BLaER1 treated with 17β-estradiol and CSF1 and Interleukin-3, amounts not matched to agents 10 nM and 100 nM (cell line): ENCODE measurements at regions not wholly inside any gene's neighbourhood (a gene's known extent, or its start where the extent isn't known, plus 50 kb on each side); places are given as distances from the start of the nearest gene placed in this dataset.

Source experiments
- H3K27ac ChIP-seq, 11 experiments: shearing (Covaris generic); formaldehyde crosslinking; 2 replicates each; pipeline ENCODE4 v1.8.1; 2022
- H3K27me3 ChIP-seq, 11 experiments: shearing (Covaris generic); formaldehyde crosslinking; 2 replicates each; pipeline ENCODE4 v1.8.1; 2022
- H3K36me3 ChIP-seq, 11 experiments: shearing (Covaris generic); formaldehyde crosslinking; 2 replicates each; pipeline ENCODE4 v1.8.1; 2022
- H3K4me1 ChIP-seq, 10 experiments: shearing (Covaris generic); formaldehyde crosslinking; 2 replicates each; pipeline ENCODE4 v1.8.1; 2022
- H3K4me2 ChIP-seq, 11 experiments: shearing (Covaris generic); formaldehyde crosslinking; 2 replicates each; pipeline ENCODE4 v1.8.1; 2022
- H3K4me3 ChIP-seq, 10 experiments: shearing (Covaris generic); formaldehyde crosslinking; 2 replicates each; pipeline ENCODE4 v1.8.1; 2022
- H3K9ac ChIP-seq, 11 experiments: shearing (Covaris generic); formaldehyde crosslinking; 2 replicates each; pipeline ENCODE4 v1.8.1; 2022
- H3K9me3 ChIP-seq, 11 experiments: shearing (Covaris generic); formaldehyde crosslinking; replicated peaks in 1 of 11; 2 replicates each; pipeline ENCODE4 v1.8.1; 2022
- H4K20me1 ChIP-seq, 11 experiments: shearing (Covaris generic); formaldehyde crosslinking; 2 replicates each; pipeline ENCODE4 v1.8.1; 2022
- Cebpa-rat ChIP-seq, 11 experiments: shearing (Covaris generic); IDR thresholded peaks; 2 replicates each; pipeline ENCODE4 v1.8.1; 2022

DNA sequence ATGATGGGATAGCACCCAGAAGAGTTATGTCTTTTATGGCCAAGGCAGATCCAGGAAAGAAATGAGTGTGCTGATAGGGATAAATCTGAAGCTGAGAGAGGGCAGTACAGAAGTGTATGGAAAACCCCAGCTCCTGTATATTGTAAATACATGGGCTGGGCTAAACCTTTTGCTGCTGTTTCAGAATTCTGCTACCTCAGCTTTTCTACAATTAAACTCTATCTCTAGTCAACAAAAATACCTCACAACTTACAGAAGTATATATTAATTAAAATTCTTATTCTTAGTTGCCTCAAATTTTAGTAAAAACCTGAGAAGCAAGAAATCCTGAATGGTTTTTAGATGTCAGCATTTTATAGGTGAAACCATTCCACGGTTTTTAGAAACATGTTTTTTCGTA, 889.5 kb upstream of the NXPH2 start:
- H3K27me3 ChIP-seq = no peaks in the 10 kb centered on the region

DNA sequence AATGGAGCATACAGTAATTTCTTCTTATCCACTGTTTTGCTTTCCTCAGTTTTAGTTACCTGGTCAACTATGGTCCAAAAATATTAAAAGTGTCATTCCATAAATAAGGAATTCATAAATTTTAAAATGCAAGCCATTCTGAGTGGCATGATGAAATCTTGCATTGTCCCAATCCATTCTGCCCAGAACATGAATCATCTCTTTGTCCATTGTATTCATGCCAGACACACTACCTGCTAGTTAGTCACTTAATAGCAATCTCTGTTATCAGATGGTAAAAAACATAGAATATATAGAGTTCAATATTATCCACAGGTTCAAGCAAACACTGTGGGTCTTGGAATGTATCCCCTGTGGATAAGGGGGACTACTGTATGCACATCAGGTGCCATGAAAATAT, 872.2 kb upstream of the NXPH2 start:
- Histone ChIP-seq H3K9me3 (peaks cover 8 to 34% (median 21%) of the 10 kb centered on the region in 11 experiments), H3K27ac (no peak overlapping the region), H3K4me3 (no peak overlapping the region), H3K27me3 (no peaks in the 10 kb centered on the region), H3K4me1 (no peaks in the 10 kb centered on the region), H4K20me1 (no peaks in the 10 kb centered on the region), H3K36me3 (no peaks in the 10 kb centered on the region), H3K4me2 (no peak overlapping the region), H3K9ac (no peak overlapping the region)
- TF ChIP-seq Cebpa-rat (IDR thresholded peaks at IDR 0.05) = no peak

More for the DNA sequence above, 889.5 kb upstream of the NXPH2 start:
- no peak overlapping the region for H3K27ac ChIP-seq
- 0 out of 22 replicates have a peak, but pooled peaks cover 0 to 4% (median 0%) of the 10 kb centered on the region in 11 experiments for H3K9me3 ChIP-seq
- no peaks in the 10 kb centered on the region for H3K36me3 ChIP-seq
- no peak overlapping the region for H3K9ac ChIP-seq
- no peak overlapping the region for H3K4me3 ChIP-seq
- no peaks in the 10 kb centered on the region for H4K20me1 ChIP-seq
- no peak for TF ChIP-seq Cebpa-rat (IDR thresholded peaks at IDR 0.05)
- no peak overlapping the region for H3K4me2 ChIP-seq
- no peaks in the 10 kb centered on the region for H3K4me1 ChIP-seq

DNA sequence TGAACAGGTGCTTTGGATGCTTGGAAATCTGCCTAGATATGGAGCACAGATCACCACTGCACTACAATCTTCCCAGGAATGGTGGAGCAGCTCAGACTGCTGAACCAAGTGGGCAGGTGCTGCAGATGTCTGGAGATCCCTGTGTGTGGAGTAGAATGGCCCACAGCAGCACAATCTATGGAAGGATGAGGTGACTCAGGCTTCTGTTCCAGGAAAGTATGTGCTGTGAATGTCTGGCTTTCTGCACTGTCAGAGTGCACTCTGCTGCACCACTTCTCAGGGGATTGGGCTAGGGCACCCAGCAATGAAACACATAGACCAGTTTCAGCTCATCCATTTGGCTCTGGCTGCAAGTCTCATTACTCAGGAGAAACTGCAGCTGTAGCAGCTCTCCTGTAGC, 865.4 kb upstream of the NXPH2 start:
- H4K20me1 ChIP-seq = no peaks in the 10 kb centered on the region
- H3K27me3 ChIP-seq = no peaks in the 10 kb centered on the region
- H3K4me2 ChIP-seq = no peak overlapping the region
- no peaks in the 10 kb centered on the region for H3K4me1 ChIP-seq
- no peak overlapping the region for H3K4me3 ChIP-seq
- H3K36me3 ChIP-seq = no peaks in the 10 kb centered on the region
- no peak overlapping the region for H3K9ac ChIP-seq
- H3K27ac ChIP-seq = no peak overlapping the region
- no peak for TF ChIP-seq Cebpa-rat (IDR thresholded peaks at IDR 0.05)
- H3K9me3 ChIP-seq = peaks cover 8 to 37% (median 25%) of the 10 kb centered on the region in 11 experiments

DNA sequence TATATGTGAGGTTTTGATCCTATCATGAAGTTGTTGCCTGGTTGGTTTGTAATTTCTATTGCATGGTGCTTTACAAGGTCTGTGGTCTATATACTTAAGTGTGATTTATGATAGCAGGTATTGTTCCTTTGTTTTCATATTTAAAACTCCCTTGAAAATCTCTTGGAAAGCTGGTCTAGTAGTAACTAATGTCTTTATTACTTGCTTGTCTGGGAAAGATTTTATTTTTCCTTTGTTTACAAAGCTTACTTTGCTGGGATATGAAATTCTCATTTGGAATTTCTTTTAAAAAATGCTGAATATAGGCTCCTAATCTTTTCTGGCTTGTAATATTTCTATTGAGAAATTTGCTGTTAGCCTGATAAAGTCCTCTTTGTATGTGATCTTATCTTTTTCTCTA, 862.9 kb upstream of the NXPH2 start:
- Histone ChIP-seq H3K4me2 (no peak overlapping the region), H3K9me3 (peaks cover 3 to 14% (median 9%) of the 10 kb centered on the region in 11 experiments; a peak in 16 of 22 replicates), H3K27ac (no peak overlapping the region), H3K4me1 (no peaks in the 10 kb centered on the region), H3K9ac (no peak overlapping the region), H3K36me3 (no peaks in the 10 kb centered on the region), H3K4me3 (no peak overlapping the region), H4K20me1 (no peaks in the 10 kb centered on the region), H3K27me3 (no peaks in the 10 kb centered on the region)
- no peak for TF ChIP-seq Cebpa-rat (IDR thresholded peaks at IDR 0.05)

DNA sequence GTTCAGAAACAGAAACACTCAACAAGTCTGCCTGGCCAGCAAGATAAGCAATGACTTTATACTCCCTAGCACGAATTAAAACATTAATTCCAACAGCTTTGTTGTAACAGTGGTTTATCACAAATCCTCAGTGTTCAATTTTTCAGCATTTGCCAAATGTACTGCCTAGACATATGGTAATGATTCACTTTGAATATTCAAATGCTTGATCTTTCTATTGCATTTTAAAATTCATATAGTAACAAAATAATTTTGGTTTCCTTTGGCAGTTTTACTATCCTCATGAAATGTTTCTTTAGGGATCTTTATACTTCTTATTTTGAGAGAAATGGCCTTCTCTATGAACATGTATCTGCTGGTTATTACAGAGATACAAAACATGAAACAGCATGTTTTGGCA, 851.8 kb upstream of the NXPH2 start:
- Histone ChIP-seq H3K4me3 (no peak overlapping the region), H4K20me1 (no peaks in the 10 kb centered on the region), H3K4me2 (no peak overlapping the region), H3K36me3 (no peaks in the 10 kb centered on the region), H3K27ac (no peak overlapping the region), H3K4me1 (no peaks in the 10 kb centered on the region), H3K9me3 (no peaks in the 10 kb centered on the region), H3K9ac (no peak overlapping the region), H3K27me3 (no peaks in the 10 kb centered on the region)
- no peak for TF ChIP-seq Cebpa-rat (IDR thresholded peaks at IDR 0.05)

DNA sequence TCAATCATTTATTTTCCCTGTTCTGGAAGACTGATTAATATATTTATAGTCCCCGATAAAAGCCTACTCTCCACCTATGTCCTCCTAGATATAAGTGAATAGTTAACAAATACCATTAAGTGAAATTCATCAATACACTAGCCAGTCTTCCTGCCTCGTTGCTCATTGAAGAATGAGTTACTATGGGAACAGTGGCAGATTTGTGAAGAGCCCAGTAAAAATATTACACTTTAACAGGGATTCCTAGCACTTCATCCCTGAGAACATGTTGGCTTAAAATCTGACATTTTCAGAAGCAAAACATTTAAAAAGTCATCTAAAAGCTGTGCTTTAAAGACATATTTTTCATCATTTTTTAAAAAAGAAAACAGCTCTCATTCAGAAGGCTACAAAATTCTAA, 848.7 kb upstream of the NXPH2 start:
- no peaks in the 10 kb centered on the region for H4K20me1 ChIP-seq

DNA sequence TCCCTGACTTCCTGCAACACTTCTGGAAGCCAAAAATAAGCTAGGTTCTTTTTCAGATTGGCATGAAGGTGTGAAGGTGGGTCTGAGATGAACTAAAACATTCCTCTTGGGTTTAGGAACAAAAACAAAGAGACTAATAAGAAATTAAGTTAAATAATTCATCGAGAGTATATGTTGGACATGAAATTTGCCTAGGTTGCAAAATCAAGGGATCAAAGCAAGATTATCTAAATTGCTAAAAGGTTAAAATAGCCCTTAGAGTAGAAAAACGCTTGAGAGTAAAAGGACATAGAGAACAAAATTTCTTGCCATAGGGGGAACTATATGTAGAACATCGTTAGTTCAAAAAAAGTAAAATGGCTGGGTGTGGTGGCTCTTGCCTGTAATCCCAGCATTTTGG, 845.9 kb upstream of the NXPH2 start:
- Histone ChIP-seq H3K4me2 (no peak overlapping the region), H3K9me3 (peaks cover 0 to 3% (median under 1%) of the 10 kb centered on the region in 11 experiments; a peak in 2 of 22 replicates), H3K27ac (no peak overlapping the region), H3K4me1 (no peaks in the 10 kb centered on the region), H3K9ac (no peak overlapping the region), H3K27me3 (no peaks in the 10 kb centered on the region), H3K4me3 (no peak overlapping the region), H4K20me1 (no peaks in the 10 kb centered on the region), H3K36me3 (no peaks in the 10 kb centered on the region)
- no peak for TF ChIP-seq Cebpa-rat (IDR thresholded peaks at IDR 0.05)

More for the DNA sequence above, 848.7 kb upstream of the NXPH2 start:
- Histone ChIP-seq H3K4me1 (no peaks in the 10 kb centered on the region), H3K27me3 (no peaks in the 10 kb centered on the region), H3K4me3 (no peak overlapping the region), H3K36me3 (no peaks in the 10 kb centered on the region), H3K4me2 (no peak overlapping the region), H3K9ac (no peak overlapping the region), H3K9me3 (no peaks in the 10 kb centered on the region), H3K27ac (no peak overlapping the region)
- no peak for TF ChIP-seq Cebpa-rat (IDR thresholded peaks at IDR 0.05)

DNA sequence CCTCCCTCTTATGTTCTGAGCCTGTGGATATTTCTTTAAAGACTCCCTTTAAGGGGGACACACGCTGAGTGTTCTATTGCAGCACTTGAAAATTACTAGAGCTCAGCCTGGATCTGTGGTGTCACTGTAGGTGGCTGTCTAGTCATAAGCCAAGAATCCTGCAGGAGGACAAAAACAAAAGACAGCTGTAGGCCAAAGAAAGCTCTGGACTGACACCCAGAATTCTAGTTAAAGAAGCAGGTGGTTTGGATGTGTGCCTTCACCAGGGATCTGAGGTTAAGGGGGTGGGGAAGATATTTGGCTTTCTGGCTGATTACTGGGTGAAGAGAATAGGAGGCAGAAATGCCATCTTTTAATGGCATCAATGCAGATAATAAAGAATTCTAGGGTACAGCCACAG, 842.5 kb upstream of the NXPH2 start:
- H3K4me3 ChIP-seq = no peak overlapping the region
- no peak overlapping the region for H3K27ac ChIP-seq
- no peaks in the 10 kb centered on the region for H3K36me3 ChIP-seq
- H3K4me2 ChIP-seq = no peak overlapping the region
- H3K9ac ChIP-seq = no peak overlapping the region
- no peaks in the 10 kb centered on the region for H3K27me3 ChIP-seq
- H3K4me1 ChIP-seq = peaks cover 0 to 11% (median 0%) of the 10 kb centered on the region in 10 experiments; a peak in 4 of 20 replicates
- H4K20me1 ChIP-seq = no peaks in the 10 kb centered on the region
- H3K9me3 ChIP-seq = peaks cover 5 to 30% (median 16%) of the 10 kb centered on the region in 11 experiments; a peak in 18 of 22 replicates
- no peak for TF ChIP-seq Cebpa-rat (IDR thresholded peaks at IDR 0.05)

DNA sequence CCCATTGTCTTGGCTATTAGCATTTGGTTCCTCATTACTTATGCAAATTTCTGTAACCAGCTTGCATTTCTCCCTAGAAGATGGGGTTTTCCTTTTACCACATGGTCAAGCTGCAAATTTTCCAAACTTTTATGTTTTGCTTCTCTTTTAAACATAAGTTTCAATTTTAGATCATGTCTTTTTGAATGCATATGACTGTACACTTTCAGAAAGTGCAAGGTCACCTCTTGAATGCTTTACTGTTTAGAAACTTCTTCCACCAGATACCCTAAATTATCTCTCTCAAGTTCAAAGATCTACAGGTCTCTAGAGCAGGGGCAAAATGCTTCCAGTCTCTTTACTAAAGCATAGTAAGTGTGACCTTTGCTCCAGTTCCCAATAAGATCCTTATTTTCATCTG, 837.6 kb upstream of the NXPH2 start:
- Histone ChIP-seq H3K36me3 (no peaks in the 10 kb centered on the region), H3K4me2 (peak overlapping the region in 2 of 11 experiments; percentile 45 to 57; a peak in 4 of 22 replicates), H3K4me1 (peaks cover 0 to 37% (median 0%) of the 10 kb centered on the region in 10 experiments; a peak in 4 of 20 replicates), H3K27ac (peak overlapping the region in 3 of 11 experiments; percentile 9 to 69 (median 53); a peak in 4 of 22 replicates), H3K9ac (no peak overlapping the region), H3K9me3 (peaks cover 5 to 30% (median 16%) of the 10 kb centered on the region in 11 experiments; a peak in 18 of 22 replicates), H3K27me3 (no peaks in the 10 kb centered on the region), H4K20me1 (no peaks in the 10 kb centered on the region), H3K4me3 (no peak overlapping the region)
- no peak for TF ChIP-seq Cebpa-rat (IDR thresholded peaks at IDR 0.05)

DNA sequence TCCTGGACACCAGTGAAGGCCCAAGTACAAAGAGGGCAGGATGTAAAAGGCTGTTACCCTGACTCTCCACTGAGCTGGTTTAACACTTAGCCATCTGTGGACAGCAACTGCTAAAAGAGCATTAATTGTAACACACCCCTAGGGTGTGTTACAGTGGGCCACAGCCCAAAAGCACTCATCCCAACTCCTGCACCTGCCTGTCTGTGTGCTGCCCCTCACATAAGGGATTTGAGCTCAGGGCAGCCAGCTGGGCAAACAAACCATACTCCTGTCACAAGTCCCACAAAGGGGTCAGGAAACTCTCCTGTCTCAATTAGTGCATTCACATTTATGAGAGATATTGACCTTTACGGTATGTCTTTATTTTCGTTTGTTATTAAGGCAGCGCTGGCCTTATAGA, 833.1 kb upstream of the NXPH2 start:
- Histone ChIP-seq H3K27me3 (no peaks in the 10 kb centered on the region), H3K4me1 (peaks cover 0 to 31% (median 0%) of the 10 kb centered on the region in 10 experiments; a peak in 4 of 20 replicates), H3K9me3 (peaks cover 0 to 8% (median 0%) of the 10 kb centered on the region in 11 experiments; a peak in 1 of 22 replicates), H3K4me2 (no peak overlapping the region), H3K27ac (no peak overlapping the region), H3K36me3 (no peaks in the 10 kb centered on the region), H3K4me3 (no peak overlapping the region), H3K9ac (no peak overlapping the region), H4K20me1 (no peaks in the 10 kb centered on the region)
- TF ChIP-seq Cebpa-rat (IDR thresholded peaks at IDR 0.05) = no peak
